GM19372 (cell line): ENCODE measurements at regions not wholly inside any gene's neighbourhood (a gene's known extent, or its start where the extent isn't known, plus 50 kb on each side); places are given as distances from the start of the nearest gene placed in this dataset.

Experiments used
- ATAC-seq: cut with Tn5 transposase; IDR thresholded peaks from one replicate; pipeline ENCODE4 v1.9.1; 2021; ENCODE audit warnings: mild to moderate bottlenecking, low read depth, moderate library complexity; ENCODE audit not compliant: unreplicated experiment

GRCh38 chr5:174877987-174878386 is 153.6 kb downstream of the MSX2 start:
- ATAC-seq = no peak

GRCh38 chr5:174872271-174872670 is 147.9 kb downstream of the MSX2 start:
- no peak for ATAC-seq

GRCh38 chr5:174852143-174852542 is 127.8 kb downstream of the MSX2 start:
- ATAC-seq = no peak

DNA sequence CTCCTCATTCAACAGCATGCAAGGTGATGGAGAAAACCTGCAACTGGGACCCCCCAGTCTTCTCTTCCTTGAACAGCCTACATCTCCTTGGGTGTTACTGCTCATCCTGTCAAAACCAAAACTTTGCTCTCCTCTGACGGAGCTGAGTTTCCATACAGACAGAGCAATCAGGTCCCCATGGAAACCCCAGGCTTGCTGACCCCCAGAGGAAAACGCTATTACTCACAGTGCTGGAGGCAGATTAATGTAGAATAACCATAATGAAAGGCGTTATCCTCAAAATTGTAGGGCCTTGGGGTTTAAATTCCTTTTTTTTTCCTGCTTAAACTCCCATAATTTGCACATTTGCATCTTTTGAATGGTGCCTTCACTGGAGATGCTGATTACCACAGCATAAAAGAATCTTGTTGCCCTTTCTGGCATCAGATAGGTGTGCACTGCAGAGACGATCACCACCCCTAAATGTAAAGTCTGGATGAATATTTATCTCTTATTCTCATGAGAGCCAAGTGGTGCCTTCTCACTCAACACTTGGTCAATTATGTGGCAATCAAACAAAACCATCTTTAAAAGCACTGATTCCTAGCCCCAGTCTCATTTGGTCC is 126.3 kb downstream of the MSX2 start:
- no peak for ATAC-seq

DNA sequence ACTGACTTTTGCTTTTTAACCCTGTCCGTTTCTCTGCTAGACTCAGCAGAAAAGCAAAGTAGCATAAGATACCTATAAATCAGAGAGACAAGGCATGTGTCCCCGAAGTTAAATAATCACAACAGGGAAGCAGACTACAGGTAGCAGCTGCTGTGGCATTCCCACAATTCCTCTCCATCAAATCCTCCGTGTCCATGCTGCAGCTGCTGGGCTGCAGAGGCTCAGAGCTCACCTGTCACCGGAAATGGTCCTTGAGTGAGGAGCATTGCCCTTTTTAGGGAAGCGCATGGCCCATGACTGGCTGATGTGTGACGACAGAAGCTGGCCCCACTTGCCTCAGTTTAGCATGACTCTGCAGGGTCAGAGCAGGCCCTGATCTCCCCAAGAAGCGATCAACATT is 125.0 kb downstream of the MSX2 start:
- ATAC-seq = no peak

DNA sequence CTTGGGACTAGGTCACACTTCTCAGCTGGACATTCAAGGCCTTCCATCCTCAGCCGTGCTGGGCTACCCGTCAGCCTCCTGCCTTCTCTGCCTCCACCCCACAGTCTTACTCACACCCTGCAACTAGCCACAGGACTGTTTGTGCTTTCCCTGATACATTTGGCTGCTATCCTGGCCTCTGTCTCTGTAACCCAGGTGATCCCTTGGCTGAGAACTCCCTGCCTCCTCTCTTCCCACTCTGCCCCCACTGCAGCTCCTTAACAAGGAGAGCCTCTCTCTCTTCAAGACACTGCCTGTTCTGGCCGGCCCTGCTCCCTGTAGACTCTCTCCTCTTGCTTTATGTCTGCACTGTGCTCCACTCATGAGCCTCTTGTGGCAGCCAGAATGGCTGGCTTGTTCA is 120.6 kb downstream of the MSX2 start:
- ATAC-seq = no peak

GRCh38 chr5:174843263-174844250 is 119.2 kb downstream of the MSX2 start:
- no peak for ATAC-seq

DNA sequence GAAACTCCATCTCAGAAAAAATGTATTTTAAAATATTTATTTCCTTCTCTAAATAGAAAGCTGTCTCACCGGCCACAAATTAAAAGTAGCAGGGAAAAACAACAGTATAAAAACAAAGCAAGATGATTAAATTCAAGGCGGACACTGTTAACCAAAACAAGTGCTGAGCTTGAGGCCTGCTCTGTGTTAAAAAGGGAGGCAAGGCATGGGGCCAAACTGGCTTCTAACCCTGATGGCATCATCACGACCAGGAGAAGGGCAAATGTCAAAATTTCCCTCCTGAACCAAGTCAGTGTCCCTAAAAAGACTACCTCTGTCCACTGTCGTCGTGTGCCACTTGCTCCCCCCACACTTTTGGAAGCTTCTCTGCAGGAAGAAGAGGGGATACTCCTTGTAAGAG is 116.1 kb downstream of the MSX2 start:
- ATAC-seq = no peak

- ATAC-seq = no peak
These were observed 114.8 kb downstream of the MSX2 start for GRCh38 chr5:174839196-174839595.

- no peak for ATAC-seq
These were observed 113.8 kb downstream of the MSX2 start for GRCh38 chr5:174837919-174838902.

DNA sequence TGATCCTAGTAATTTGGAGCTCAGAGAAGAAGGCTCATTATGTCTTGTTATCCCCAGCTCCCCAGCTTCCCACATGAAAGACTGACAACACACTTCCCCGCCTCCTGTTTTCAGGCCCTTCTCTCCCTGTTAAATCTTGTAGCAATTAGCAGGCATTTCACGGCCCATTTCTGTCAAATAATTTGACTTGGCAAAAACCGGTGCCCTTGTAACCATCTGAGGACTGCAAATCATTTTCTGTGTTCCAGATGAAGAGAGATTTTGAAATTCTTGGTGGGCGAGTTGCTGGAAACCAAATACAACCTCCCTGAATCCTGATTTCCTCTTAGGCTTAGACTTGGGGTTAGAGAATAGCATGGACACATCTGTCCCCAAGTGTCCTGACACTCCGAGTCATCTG is 109.7 kb downstream of the MSX2 start:
- ATAC-seq = no peak

DNA sequence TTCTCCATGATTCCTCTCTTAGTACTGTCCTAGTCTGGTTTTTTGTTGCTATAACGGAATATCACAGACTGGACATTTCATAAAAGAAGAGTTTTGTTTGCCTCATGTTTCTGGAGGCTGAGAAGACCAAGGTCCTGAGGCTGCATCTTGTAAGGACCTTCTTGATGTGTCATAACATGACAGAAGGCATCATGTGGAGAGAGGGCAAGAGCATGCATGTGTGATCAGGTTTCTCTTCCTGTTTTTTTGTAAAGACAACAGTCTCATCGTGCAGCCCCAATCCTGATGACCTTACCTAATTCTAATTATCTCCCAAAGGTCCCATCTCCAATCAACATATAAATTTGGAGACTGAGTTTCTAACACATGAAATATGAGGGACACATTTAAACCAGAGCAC is 108.4 kb downstream of the MSX2 start:
- no peak for ATAC-seq

- ATAC-seq = no peak
These were observed 107.6 kb downstream of the MSX2 start for GRCh38 chr5:174832025-174832424.

- ATAC-seq = no peak
These were observed 106.8 kb downstream of the MSX2 start for GRCh38 chr5:174831031-174831660.

GRCh38 chr5:174829511-174829864 is 105.1 kb downstream of the MSX2 start:
- ATAC-seq = no peak

DNA sequence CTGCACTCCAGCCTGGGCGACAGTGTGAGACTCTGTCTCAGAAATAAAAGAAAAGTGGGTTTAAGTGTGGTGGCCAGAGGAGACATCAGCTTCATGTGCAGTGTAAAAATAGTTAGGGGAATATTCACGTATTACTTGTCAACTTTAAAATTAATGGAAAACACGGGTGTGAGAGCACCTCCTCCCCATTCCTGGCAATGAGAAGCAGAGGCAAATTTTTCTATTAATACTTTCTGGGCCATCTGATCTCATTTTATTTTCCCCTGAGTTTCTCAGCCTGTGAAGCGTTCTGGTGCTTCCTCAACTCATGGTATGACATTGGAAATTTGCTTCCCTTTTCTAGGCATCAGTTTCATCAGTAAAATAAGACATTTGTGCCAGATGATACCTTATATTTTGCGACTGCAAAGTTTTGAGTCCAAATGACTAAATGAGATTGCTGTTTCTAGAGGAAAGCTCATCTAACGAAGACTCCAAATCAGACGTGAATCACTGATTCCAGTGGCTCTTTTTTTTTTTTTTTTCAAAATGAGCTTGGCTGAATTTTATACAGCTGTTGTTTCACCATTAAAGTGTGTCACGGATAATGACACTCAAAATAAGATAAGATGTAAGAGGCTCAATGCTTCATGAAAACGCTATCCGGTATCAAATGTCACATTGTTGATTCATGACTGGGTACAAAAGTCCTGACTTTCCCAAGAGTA is 104.6 kb downstream of the MSX2 start:
- no peak for ATAC-seq

DNA sequence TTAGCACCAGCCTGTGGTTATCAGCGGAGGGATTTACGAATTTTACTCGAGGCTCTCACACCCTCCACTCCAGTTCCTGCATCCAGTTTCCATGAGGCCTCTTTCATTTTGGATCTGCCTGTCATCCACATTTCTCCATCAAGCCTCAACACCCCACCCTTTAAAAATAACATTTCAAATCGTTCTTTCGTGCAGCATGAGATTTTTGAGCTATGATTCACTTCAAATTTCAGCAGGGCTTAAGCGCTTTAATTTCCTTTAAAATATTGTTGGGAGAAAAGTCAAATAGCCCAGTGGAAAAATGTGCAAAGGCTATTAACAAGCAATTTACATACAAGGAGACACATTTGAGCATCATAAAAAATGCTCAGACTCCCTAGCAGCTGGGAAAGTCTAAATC is 103.2 kb downstream of the MSX2 start:
- ATAC-seq = no peak

GRCh38 chr5:174825587-174825986 is 101.2 kb downstream of the MSX2 start:
- no peak for ATAC-seq

DNA sequence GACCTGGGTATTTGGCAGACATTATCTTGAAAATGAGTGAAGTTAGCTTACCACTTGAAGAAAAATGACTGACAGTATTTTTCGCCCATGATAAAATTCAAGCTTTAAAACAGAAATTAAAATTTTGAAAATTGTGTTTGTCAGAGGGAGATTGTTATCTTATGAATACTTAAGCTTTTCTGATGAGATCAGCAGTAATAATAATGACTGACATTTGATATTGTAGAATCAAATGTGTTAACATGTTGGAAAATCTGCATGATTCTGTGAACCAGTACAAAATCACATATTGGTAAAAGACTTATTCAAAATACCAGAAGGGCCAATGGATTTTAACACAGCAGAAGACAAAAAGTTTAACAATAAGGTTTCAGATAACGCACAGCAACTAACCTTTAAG is 94.0 kb downstream of the MSX2 start:
- no peak for ATAC-seq

GRCh38 chr5:174817610-174818009 is 93.2 kb downstream of the MSX2 start:
- ATAC-seq = no peak
